ENCODE measurements at regions not wholly inside any gene's neighbourhood (a gene's known extent, or its start where the extent isn't known, plus 50 kb on each side); places are given as distances from the start of the nearest gene placed in this dataset.

DNA sequence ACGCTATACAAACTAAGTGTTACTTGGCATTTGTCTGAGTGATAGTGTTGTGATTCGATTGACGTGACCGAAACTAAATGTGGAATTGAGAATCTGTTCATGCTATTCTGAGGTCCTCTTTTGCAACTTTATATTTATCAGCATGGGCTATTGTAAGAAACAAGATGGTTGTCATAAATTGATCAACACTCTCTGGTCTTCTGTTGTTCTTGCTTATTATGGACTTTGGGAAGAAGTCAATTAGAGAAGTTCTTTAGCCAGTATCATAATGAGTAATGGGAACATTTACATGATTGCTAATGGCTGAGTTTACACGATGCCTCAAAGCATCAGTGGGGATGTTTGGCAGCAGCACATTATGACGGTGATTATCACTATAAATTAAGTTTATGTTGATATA, 195.0 kb downstream of the CD83 start:
- TF ChIP-seq, protein P1, sequence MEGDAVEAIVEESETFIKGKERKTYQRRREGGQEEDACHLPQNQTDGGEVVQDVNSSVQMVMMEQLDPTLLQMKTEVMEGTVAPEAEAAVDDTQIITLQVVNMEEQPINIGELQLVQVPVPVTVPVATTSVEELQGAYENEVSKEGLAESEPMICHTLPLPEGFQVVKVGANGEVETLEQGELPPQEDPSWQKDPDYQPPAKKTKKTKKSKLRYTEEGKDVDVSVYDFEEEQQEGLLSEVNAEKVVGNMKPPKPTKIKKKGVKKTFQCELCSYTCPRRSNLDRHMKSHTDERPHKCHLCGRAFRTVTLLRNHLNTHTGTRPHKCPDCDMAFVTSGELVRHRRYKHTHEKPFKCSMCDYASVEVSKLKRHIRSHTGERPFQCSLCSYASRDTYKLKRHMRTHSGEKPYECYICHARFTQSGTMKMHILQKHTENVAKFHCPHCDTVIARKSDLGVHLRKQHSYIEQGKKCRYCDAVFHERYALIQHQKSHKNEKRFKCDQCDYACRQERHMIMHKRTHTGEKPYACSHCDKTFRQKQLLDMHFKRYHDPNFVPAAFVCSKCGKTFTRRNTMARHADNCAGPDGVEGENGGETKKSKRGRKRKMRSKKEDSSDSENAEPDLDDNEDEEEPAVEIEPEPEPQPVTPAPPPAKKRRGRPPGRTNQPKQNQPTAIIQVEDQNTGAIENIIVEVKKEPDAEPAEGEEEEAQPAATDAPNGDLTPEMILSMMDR (IDR thresholded peaks at IDR 0.05; ENCODE audit: low read depth, low read length) = no peak
- no peak for DNase-seq (ENCODE audit: low read depth in 2 of 2)
- H3K4me3 ChIP-seq (replicated peaks in 1 of 2; ENCODE audit: low read depth in 2 of 2, low read length in 2 of 2) = no peak overlapping the region

DNA sequence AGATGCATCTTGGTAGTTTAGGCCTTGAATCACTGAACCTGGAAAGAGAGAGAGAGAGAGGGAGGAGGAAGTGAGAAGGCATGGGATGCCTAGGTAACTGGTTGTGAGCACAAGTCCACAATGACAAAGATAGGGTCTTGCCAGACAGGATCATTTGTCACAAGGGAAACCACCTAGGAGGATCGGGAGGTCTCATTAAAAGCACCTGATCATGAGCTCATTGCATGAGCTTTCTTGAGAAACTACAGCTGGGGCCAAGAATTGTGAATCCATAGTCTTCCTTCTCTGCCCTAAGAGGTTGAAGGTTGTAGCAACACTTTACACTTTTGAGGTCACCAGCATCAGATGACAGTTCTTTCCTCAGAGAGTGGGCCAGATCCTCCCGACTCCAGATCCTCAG, 195.7 kb downstream of the CD83 start:
- no peak overlapping the region for H3K4me3 ChIP-seq (replicated peaks in 1 of 2; ENCODE audit: low read depth in 2 of 2, low read length in 2 of 2)
- no peak for DNase-seq (ENCODE audit: low read depth in 2 of 2)
- TF ChIP-seq, protein P1 (IDR thresholded peaks at IDR 0.05; ENCODE audit: low read depth, low read length) = no peak

DNA sequence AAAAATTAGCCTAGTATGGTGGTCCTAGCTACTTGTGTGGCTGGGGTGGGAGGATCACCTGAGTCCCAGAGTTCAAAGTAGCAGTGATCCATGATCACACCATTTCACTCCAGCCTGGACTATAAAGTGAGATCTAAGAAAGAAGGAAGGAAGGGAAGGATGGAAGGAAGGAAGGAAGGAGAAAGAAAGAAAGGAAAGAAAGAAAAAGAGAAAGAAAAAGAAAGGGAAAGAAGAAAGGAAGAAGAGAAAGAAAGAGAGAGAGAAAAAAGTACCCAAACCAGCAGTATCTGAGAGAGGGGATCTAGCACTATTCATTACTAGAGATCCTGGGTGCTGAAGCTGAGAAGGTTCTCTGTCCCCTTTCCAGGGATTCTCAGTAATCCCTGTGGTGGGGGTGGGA, 197.8 kb downstream of the CD83 start:
- DNase-seq (ENCODE audit: low read depth in 2 of 2) = no peak
- H3K4me3 ChIP-seq (replicated peaks in 1 of 2; ENCODE audit: low read depth in 2 of 2, low read length in 2 of 2) = no peak overlapping the region
- TF ChIP-seq, protein P1 (IDR thresholded peaks at IDR 0.05; ENCODE audit: low read depth, low read length) = no peak

DNA sequence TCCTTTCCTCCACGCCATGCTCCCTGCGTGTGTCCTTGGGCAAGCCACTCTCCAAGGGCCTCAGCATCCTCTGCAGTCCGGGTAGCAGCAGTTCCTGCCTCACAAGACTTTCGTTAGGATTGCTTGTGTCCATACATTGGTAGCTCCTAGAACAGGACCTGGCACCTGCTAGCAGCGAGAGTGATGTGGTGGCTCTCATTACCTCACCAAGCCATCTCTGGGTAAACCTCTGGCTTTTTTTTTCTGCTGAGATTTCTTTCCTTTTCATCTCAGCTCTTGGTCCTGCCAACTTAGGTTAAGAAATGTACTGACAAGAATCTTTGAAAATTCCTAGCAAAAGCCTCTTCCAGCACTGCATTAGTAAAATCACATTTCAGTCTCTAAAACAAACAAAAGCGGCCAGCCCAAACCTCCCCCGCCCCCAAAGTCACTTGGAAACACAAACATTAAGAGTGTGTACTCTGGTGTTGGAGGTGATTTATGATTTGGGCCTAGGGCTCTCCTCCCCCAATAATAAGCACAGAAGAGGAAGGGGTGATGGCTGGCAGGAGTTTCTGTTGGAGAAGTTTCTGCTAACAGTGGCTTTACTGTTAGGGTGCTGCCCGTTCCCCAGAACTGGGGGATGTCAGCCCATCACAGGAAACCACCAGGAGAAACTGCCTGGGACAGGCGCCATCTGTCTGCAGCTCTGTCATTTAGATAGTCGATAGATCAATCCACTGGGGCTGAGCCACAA, 199.2 kb downstream of the CD83 start:
- no peak overlapping the region for H3K4me3 ChIP-seq (replicated peaks in 1 of 2; ENCODE audit: low read depth in 2 of 2, low read length in 2 of 2)
- no peak for DNase-seq (ENCODE audit: low read depth in 2 of 2)
- TF ChIP-seq, protein P1 (IDR thresholded peaks at IDR 0.05; ENCODE audit: low read depth, low read length) = no peak

DNA sequence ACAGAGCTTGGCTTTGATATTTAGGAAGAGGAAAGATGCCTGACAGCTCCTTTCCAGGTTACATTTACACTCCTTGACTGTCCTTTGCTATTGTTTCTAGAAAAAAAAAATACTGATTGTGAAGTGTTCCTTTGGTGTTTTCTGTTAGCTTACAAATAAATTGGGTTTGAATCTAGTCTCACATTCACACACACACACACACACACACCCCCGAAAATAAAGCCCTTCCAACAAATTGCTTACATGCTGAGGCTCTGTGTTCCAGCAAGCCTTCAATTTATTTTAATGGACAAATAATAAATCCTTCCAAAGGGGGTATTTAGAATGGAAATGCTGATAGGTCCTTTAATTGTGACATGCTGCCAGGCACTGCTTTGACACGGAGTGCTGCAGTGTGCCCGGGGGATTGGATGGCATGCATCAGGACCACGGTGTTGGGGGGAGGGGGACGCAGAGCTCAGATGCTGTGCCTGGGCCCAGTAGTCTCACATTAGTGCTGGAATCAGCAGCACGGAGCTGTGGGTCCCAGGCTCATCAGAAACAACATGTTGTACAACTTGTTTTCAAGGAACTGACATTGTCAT, 199.9 kb downstream of the CD83 start:
- DNase-seq (ENCODE audit: low read depth in 2 of 2) = no peak
- TF ChIP-seq, protein P1 (IDR thresholded peaks at IDR 0.05; ENCODE audit: low read depth, low read length) = no peak

DNA sequence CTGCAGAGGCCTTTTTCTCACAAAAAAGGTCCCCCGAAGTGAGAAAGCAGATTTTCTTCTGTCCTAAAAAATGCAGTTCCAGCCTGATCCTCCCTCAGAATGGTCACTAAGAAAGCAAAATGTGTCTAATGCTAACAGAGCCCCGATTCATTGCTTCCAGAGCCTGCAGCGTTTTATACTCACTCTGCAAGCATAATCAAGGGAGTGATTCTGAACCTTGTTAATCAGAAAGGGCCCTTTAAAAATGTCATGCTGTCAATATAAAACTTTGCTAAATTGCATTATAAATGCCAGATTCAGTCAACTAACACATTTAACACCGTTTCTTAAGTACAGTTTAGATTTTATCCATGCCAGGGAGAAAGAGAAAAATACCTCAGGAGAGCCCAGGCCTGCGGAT, 202.8 kb downstream of the CD83 start:
- no peak overlapping the region for H3K4me3 ChIP-seq (replicated peaks in 1 of 2; ENCODE audit: low read depth in 2 of 2, low read length in 2 of 2)
- no peak for DNase-seq (ENCODE audit: low read depth in 2 of 2)
- TF ChIP-seq, protein P1 (IDR thresholded peaks at IDR 0.05; ENCODE audit: low read depth, low read length) = no peak

More for the DNA sequence above, 199.9 kb downstream of the CD83 start:
- no peak overlapping the region for H3K4me3 ChIP-seq (replicated peaks in 1 of 2; ENCODE audit: low read depth in 2 of 2, low read length in 2 of 2)
